Tibial nerve (tissue), 4 donors: ENCODE measurements at regions not wholly inside any gene's neighbourhood (a gene's known extent, or its start where the extent isn't known, plus 50 kb on each side); places are given as distances from the start of the nearest gene placed in this dataset.

Experiments
- EP300 ChIP-seq, 2 donors: sonication (generic); formaldehyde crosslinking; IDR thresholded peaks; one replicate each; pipeline ENCODE4 v1.6.1; 2017; ENCODE audit warnings: antibody characterized with exemption in 2 of 2, mild to moderate bottlenecking in 1 of 2
- POLR2A ChIP-seq, 2 donors: fragments of 450-650 bp; IDR thresholded peaks; one replicate each; pipeline ENCODE4 v1.6.1; 2017; ENCODE audit warnings: antibody characterized with exemption in 2 of 2, mild to moderate bottlenecking in 2 of 2, moderate library complexity in 2 of 2
- TF ChIP-seq, protein P1 (sequence below), 5 experiments: fragments of 200-600 bp in 3 of 5; fragments of 450-650 bp in 2 of 5; sonication (generic) in 3 of 5; IDR thresholded peaks; one replicate each; pipeline ENCODE4 v1.5.1; 2016 to 2019; ENCODE audit warnings: antibody characterized with exemption in 5 of 5, mild to moderate bottlenecking in 3 of 5, moderate library complexity in 2 of 5

DNA sequence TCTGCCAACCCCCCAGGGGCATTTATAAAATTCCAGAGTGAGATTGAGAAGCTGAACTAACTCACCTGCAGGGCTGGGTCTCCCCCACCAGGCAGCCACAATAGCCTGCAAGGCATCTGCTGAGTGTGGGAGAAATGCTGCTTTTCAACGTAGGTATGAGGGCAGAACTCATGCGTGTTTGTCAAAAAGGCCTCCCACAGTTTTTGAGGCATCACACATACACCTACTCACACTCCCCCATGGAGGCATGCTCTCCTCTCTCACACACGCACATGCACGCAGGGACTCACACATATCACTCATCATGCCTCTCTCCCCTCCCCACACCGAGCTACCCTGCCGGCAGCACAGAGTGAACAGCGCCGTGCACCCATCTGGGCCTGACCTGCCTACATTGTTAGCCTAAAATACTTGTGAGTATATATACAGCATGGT lies 390.5 kb downstream of the FGF9 start:
- TF ChIP-seq POLR2A (IDR thresholded peaks at IDR 0.05), result no peak
- TF ChIP-seq, protein P1, sequence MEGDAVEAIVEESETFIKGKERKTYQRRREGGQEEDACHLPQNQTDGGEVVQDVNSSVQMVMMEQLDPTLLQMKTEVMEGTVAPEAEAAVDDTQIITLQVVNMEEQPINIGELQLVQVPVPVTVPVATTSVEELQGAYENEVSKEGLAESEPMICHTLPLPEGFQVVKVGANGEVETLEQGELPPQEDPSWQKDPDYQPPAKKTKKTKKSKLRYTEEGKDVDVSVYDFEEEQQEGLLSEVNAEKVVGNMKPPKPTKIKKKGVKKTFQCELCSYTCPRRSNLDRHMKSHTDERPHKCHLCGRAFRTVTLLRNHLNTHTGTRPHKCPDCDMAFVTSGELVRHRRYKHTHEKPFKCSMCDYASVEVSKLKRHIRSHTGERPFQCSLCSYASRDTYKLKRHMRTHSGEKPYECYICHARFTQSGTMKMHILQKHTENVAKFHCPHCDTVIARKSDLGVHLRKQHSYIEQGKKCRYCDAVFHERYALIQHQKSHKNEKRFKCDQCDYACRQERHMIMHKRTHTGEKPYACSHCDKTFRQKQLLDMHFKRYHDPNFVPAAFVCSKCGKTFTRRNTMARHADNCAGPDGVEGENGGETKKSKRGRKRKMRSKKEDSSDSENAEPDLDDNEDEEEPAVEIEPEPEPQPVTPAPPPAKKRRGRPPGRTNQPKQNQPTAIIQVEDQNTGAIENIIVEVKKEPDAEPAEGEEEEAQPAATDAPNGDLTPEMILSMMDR (IDR thresholded peaks at IDR 0.05), result no peak
- TF ChIP-seq EP300 (IDR thresholded peaks at IDR 0.05), result no peak
